ENCODE measurements at regions not wholly inside any gene's neighbourhood (a gene's known extent, or its start where the extent isn't known, plus 50 kb on each side); places are given as distances from the start of the nearest gene placed in this dataset.

GRCh38 chr5:10885026-10885425, 124.0 kb upstream of the DAP start:
- Histone ChIP-seq H3K18ac (ENCODE audit: extremely low read depth, low read length) (no peak overlapping the region), H2AFZ (ENCODE audit: low read length) (no peak overlapping the region), H4K20me1 (replicated peaks in 1 of 2; ENCODE audit: control insufficient read depth in 1 of 2, insufficient read depth in 2 of 2, low read length in 2 of 2) (no peaks in the 10 kb centered on the region), H3K9me3 (ENCODE audit: insufficient read depth in 2 of 2, low read depth in 1 of 2, low read length in 1 of 2) (no peaks in the 10 kb centered on the region), H3K79me2 (ENCODE audit: control insufficient read depth in 1 of 2, insufficient read depth in 2 of 2, low read length in 2 of 2) (no peaks in the 10 kb centered on the region), H3K4me1 (replicated peaks in 1 of 4; ENCODE audit: control insufficient read depth in 3 of 4, insufficient read depth in 4 of 4, low read length in 3 of 4) (no peaks in the 10 kb centered on the region), H3K23me2 (ENCODE audit: low read depth, low read length) (no peaks in the 10 kb centered on the region), H2BK12ac (ENCODE audit: low read depth, low read length) (no peak overlapping the region), H3K56ac (replicated peaks; ENCODE audit: insufficient read length, low read depth, low read length) (no peak overlapping the region), H3K79me1 (ENCODE audit: low read depth, low read length) (no peaks in the 10 kb centered on the region; the same call in 1 of the 2 replicates), H2AK5ac (ENCODE audit: low read depth, low read length) (no peak overlapping the region), H3K4ac (replicated peaks; ENCODE audit: insufficient read length, low read depth, low read length) (no peak overlapping the region), H3K14ac (ENCODE audit: insufficient read length) (no peak overlapping the region), H3K9ac (replicated peaks in 1 of 4; ENCODE audit: extremely low read depth in 1 of 4, low read depth in 3 of 4, low read length in 3 of 4) (no peak overlapping the region), H3K4me3 (ENCODE audit: extremely low read depth in 1 of 4, insufficient read depth in 2 of 4, low read depth in 3 of 4, low read length in 4 of 4) (no peak overlapping the region), H3K4me2 (ENCODE audit: insufficient read depth in 1 of 2, low read depth in 2 of 2, low read length in 2 of 2) (no peak overlapping the region), H2BK120ac (replicated peaks; ENCODE audit: low read depth, low read length) (no peak overlapping the region), H3K23ac (ENCODE audit: insufficient read length) (no peak overlapping the region), H3K36me3 (ENCODE audit: control insufficient read depth in 2 of 4, insufficient read depth in 4 of 4, low read length in 3 of 4) (no peaks in the 10 kb centered on the region), H2BK15ac (ENCODE audit: low read length) (no peak overlapping the region), H4K8ac (ENCODE audit: extremely low read depth, insufficient read depth, low read length) (no peak overlapping the region), H2BK20ac (ENCODE audit: low read length) (no peak overlapping the region), H3K27ac (ENCODE audit: low read depth, low read length) (no peak overlapping the region), H3K27me3 (replicated peaks in 1 of 4; ENCODE audit: control insufficient read depth in 3 of 4, extremely low read depth in 1 of 4, insufficient read depth in 3 of 4, low read length in 3 of 4) (no peaks in the 10 kb centered on the region), H4K91ac (replicated peaks; ENCODE audit: insufficient read length, low read length) (no peak overlapping the region), H2BK5ac (ENCODE audit: low read depth, low read length) (no peak overlapping the region), H4K5ac (ENCODE audit: insufficient read length, low read depth, low read length) (no peak overlapping the region)
- ChIA-PET POLR2A (ENCODE audit: partially characterized antibody) (no interaction called here), CTCF (ENCODE audit: partially characterized antibody) (interaction anchor here (1.1 to 2.0 kb wide), 6 partner anchors 8 to 21 kb away, joined by 3 to 7 read pairs (median 4); no protein-coding TSS in a partner anchor)
- 89% methylated on average over 6 of the region's 6 CpGs; no CpG with 5 or more reads in 1 of the 2 experiments for WGBS, 2 experiments (ENCODE audit: extremely low coverage in 1 of 2, insufficient coverage in 1 of 2, insufficient read length in 1 of 2, insufficient replicate concordance in 2 of 2, low coverage in 1 of 2, low lambda C conversion rate in 2 of 2, missing lambda C conversion rate in 1 of 2)
- no peak for FAIRE-seq
- no peak for DNase-seq (ENCODE audit: low read depth in 1 of 2, low spot score in 2 of 2)
- TF ChIP-seq PHF8 (conservative IDR thresholded peaks at IDR 0.05; ENCODE audit: low read depth, low read length): no peak
- TF ChIP-seq TAF1 (IDR thresholded peaks at IDR 0.05; ENCODE audit: low read depth, low read length): no peak
- TF ChIP-seq EZH2 (IDR thresholded peaks at IDR 0.05; ENCODE audit: low read depth, low read length, severe bottlenecking): no peak
- TF ChIP-seq BACH1 (IDR thresholded peaks at IDR 0.05; ENCODE audit: low read length): no peak
- no peak for TF ChIP-seq USF2 (IDR thresholded peaks at IDR 0.05; ENCODE audit: low read length)
- TF ChIP-seq BRCA1 (IDR thresholded peaks at IDR 0.05; ENCODE audit: low read depth, low read length): no peak
- TF ChIP-seq ZNF274 (IDR thresholded peaks at IDR 0.05; ENCODE audit: borderline replicate concordance, extremely low read depth, low read length): no peak
- TF ChIP-seq NANOG (IDR thresholded peaks at IDR 0.05; ENCODE audit: insufficient read depth, low read depth, low read length, poor library complexity, severe bottlenecking): no peak
- no peak for TF ChIP-seq POLR2A (IDR thresholded peaks at IDR 0.05; ENCODE audit: control extremely low read depth in 1 of 2, low read depth in 2 of 2, low read length in 2 of 2)
- TF ChIP-seq FOSL1 (IDR thresholded peaks at IDR 0.05; ENCODE audit: insufficient read depth, low read depth, low read length): no peak
- no peak for TF ChIP-seq EP300 (IDR thresholded peaks at IDR 0.05; ENCODE audit: borderline replicate concordance in 1 of 2, low read depth in 2 of 2, low read length in 2 of 2)
- no peak for TF ChIP-seq SIRT6 (IDR thresholded peaks at IDR 0.05; ENCODE audit: low read length)
- TF ChIP-seq SIX5 (IDR thresholded peaks at IDR 0.05; ENCODE audit: low read depth, low read length): no peak
- TF ChIP-seq TAF7 (optimal IDR thresholded peaks at IDR 0.05; ENCODE audit: borderline replicate concordance, low read depth, low read length): no peak
- no peak for TF ChIP-seq TBP (IDR thresholded peaks at IDR 0.05; ENCODE audit: low read depth, low read length)

Data from H1 (cell line).